ENCODE measurements at regions not wholly inside any gene's neighbourhood (a gene's known extent, or its start where the extent isn't known, plus 50 kb on each side); places are given as distances from the start of the nearest gene placed in this dataset.
A peak's percentile ranks its signal among the peaks of the same experiment; 100 is the strongest.

DNA sequence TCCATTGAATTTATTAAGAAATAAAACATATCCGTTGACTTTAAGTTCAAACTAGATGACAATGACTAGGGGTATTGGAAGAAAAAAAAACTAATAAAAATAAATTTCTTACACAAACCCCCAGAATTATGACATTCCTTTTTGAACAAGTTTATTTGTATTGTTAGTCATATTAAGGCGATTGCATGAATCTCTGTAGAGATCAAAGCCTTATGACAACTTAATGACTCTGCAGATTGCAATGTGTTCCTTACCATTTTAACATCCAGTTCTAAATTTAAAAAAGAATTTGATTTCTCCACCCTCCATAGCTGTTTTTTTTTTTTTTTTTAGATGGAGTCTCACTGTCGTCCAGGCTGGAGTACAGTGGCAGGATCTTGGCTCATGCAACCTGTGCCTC, 189.8 kb upstream of the CEP162 start:
- peak; percentile 46 for DNase-seq (ENCODE audit: low read depth)

DNA sequence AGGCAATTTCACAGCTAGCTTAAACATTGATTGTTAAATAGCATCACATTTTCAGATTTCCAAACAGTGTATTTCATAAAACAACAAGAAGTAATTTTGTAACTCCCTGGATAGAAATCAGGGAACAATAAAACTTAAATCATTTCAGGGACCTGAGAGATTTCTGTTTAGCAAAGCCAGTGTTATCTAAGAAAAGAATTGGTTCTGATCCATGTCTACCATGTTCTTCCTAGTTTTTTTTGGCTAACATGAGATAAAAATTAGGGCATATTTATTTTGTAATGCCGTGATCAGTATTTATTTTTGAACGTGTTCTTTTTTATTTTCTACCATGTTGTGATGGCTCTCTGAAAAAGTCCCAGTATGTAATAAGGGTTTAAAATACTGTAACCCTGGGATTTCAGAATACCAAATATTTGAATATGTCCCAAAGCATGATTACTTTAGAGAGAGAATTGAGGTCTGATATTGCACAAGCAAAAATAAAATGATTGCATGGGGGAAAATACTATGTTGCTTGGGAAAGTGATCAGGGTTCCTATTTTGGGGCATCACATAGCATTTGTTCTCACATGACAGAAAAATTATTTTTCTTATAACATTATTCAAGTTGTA, 188.7 kb upstream of the CEP162 start:
- no peak for DNase-seq (ENCODE audit: low read depth)

DNA sequence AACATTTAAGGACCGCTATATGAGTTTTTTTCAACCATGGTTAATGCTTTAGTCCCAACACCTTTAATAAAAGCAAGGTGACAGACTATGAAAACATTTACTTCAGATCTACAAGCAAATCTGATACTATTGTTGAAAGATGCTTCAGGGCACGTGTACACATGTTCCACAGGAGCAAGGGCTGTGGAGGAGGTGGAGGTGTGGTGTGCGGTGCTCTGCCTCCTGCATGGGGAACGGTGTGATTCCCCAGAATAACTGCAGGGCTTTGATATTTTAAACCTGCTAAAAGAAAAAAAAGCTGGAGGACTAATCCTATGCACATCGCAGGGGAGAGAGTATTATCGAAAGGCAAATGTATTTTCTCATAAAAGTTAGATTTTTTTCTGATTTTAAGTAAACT, 188.1 kb upstream of the CEP162 start:
- DNase-seq (ENCODE audit: low read depth): no peak

GRCh38 chr6:84415068-84415467, 187.6 kb upstream of the CEP162 start:
- DNase-seq (ENCODE audit: low read depth): no peak

- no peak for DNase-seq (ENCODE audit: low read depth)
These were observed 187.1 kb upstream of the CEP162 start for GRCh38 chr6:84414531-84414930.

- peak; percentile 23 for DNase-seq (ENCODE audit: low read depth)
These were observed 183.7 kb upstream of the CEP162 start for GRCh38 chr6:84411060-84411629.

DNA sequence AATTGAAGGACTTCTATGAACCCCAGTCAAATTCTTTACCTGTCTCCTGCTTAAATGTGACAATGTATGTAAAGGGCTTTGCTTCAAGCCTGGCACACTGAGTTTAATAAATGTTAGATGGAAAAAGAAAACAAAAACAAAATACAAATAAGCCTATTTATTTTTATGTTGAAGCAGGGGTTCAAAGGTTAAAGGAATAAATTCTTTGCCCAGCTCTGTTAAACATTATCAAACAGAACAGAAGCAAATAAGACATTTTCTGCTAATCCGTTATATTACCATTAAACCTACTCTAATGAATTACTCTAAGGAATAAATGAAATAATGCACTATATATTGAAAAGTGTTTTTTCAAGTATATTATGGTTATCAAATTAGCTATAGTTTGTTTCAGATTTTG, 182.5 kb upstream of the CEP162 start:
- no peak for DNase-seq (ENCODE audit: low read depth)

- no peak for DNase-seq (ENCODE audit: low read depth)
These were observed 180.6 kb upstream of the CEP162 start for GRCh38 chr6:84408028-84408427.

DNA sequence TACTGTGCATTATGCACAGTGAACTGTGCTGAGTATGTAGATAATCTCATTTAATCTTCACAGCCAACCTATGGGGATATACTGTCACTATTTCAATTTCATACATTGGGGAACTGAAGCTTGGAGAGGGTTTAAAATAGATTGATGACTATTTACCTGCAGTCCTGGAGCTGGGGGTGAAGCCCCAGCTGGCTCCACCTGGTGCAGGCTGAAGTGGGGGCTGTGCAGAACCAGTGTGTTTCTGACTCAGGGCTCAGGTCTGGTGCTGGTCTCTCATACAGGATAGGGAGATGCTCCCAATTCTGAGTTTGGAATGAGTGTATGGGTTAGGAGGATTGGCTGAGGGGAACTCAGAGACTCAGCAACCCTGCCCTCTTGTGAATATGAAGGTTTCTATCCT, 176.1 kb upstream of the CEP162 start:
- no peak for DNase-seq (ENCODE audit: low read depth)

DNA sequence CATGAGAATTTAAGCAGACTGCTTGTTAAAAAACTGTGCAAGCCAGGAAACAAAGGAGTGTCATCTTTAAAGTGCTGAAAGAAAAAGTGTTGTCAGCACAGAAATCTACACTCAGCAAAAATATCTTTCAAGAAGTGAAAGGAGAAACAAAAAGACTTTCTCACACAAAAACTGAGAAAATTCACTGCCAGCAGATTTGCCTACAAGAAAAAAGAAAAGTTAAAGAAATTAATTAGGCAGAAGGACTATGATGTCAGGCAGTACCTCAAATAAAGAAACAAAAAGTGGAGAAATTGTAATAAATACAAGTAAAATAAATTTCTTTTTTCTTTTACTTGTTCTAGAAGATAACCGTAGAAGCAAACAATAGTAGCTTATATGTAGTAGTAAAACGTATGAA, 171.6 kb upstream of the CEP162 start:
- no peak for DNase-seq (ENCODE audit: low read depth)

- no peak for DNase-seq (ENCODE audit: low read depth)
These were observed 164.8 kb upstream of the CEP162 start for GRCh38 chr6:84392261-84392660.

GRCh38 chr6:84390851-84391250, 163.4 kb upstream of the CEP162 start:
- DNase-seq (ENCODE audit: low read depth): no peak

DNA sequence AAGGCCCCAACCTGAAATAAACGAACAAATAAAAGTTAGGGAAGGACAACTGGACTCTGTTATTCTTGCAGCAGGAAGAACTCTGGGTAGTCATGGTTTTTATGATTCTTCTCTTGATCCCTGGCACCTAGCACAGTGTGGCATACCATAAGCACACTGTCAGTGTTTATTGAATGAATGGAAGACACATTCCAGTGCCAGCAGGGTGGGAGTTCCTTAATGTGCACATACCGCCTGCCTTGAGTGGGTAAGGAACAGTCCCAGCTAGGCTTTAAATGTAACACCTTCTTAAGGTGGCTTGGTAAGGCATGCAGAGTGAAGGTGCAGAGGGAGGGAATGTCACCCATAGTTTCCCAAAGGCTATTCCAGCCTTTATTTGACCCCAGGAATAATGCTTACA, 162.9 kb upstream of the CEP162 start:
- DNase-seq (ENCODE audit: low read depth): no peak

- no peak for DNase-seq (ENCODE audit: low read depth)
These were observed 151.7 kb upstream of the CEP162 start for GRCh38 chr6:84379142-84379541.

GRCh38 chr6:84372290-84372689, 144.8 kb upstream of the CEP162 start:
- DNase-seq (ENCODE audit: low read depth): no peak

- DNase-seq (ENCODE audit: low read depth): no peak
These were observed 144.2 kb upstream of the CEP162 start for GRCh38 chr6:84371681-84372080.

DNA sequence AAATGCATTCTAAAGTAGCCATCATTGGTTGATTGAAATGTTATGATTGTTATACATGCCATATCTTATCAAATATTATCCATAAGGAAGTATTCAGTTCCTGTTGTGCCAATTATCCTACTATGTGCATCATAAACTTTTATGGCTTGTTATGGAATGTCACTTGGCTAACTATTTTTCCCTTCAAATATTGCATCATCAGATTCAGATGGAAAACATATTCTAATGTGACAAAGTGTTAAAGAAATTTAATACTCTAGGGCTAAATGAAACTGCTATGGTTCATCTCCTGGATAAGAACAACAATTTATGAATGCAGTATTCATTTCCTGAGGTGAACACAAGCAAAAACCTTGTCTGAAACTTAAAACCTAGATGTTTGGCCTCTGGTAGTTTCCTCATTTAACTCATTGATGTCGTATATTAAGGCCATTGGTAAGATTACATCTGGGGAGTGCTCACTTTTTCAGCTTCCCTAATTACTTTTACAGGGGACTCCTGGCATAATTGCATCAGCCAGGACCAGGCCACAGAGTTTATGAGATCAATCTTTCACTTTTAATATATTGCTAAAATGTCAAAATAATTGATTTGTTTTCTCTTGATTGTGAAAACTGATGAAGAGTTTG, 134.9 kb upstream of the CEP162 start:
- DNase-seq (ENCODE audit: low read depth): no peak

GRCh38 chr6:84361372-84362192, 134.1 kb upstream of the CEP162 start:
- no peak for DNase-seq (ENCODE audit: low read depth)

- no peak for DNase-seq (ENCODE audit: low read depth)
These were observed 132.6 kb upstream of the CEP162 start for GRCh38 chr6:84360039-84360438.

- DNase-seq (ENCODE audit: low read depth): no peak
These were observed 131.1 kb upstream of the CEP162 start for GRCh38 chr6:84358581-84358980.

GRCh38 chr6:84357631-84358030, 130.2 kb upstream of the CEP162 start:
- no peak for DNase-seq (ENCODE audit: low read depth)

DNA sequence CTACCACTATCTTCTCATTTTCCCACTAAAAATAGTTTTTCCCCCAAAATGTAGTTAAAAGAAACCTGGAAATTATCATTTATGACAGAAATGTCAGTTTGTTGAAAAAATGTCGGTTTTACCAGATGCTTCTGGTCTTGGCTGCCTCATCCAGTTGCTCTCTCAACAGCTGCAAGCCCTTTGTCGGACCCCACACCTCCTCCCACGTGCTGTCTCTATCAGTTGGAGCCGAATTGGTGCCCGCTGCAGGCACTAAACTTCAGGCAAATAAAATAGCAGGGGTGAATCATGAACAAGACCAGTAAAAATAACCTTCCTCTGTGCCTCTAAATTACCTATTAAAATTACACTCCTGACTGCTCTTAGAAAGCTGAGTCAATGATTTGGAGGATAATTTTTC, 129.5 kb upstream of the CEP162 start:
- DNase-seq (ENCODE audit: low read depth): no peak
